AG09309 (cell line): ENCODE measurements at regions not wholly inside any gene's neighbourhood (a gene's known extent, or its start where the extent isn't known, plus 50 kb on each side); places are given as distances from the start of the nearest gene placed in this dataset.

Experiments used
- DNase-seq: peaks from one replicate; pipeline ENCODE4 v3.0.0-alpha.2; 2010; ENCODE audit warnings: low read depth
- H3K4me3 ChIP-seq: 2 replicates; pipeline ENCODE4 v1.5.1; 2011; ENCODE audit warnings: mild to moderate bottlenecking, low read depth, low read length, moderate library complexity; ENCODE audit not compliant: control insufficient read depth
- TF ChIP-seq, protein P1 (sequence below): IDR thresholded peaks from 2 replicates; pipeline ENCODE4 v1.5.1; 2011; ENCODE audit warnings: mild to moderate bottlenecking, low read depth, low read length, inconsistent platforms; ENCODE audit not compliant: insufficient read depth, control insufficient read depth; ENCODE audit errors: missing control alignments

DNA sequence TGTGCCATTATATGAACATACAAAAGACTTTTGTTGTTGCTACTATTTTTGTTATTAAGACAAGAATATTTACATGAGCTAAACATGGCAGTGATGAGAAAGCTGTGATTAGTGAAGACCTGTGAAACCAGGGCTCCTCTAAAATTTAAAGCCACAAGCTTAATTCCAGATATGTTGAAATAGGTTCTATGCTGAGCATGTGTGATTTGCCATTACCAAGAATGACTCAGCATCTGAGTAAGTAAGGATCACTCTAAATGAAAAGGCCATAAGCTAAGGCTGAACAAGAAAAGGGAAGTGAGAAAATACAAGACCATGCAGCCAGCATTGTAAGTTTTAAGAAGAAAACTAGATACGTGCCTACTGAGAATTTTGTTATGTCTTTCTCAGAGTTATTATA lies 75.9 kb upstream of the CAMK2D start:
- TF ChIP-seq, protein P1, sequence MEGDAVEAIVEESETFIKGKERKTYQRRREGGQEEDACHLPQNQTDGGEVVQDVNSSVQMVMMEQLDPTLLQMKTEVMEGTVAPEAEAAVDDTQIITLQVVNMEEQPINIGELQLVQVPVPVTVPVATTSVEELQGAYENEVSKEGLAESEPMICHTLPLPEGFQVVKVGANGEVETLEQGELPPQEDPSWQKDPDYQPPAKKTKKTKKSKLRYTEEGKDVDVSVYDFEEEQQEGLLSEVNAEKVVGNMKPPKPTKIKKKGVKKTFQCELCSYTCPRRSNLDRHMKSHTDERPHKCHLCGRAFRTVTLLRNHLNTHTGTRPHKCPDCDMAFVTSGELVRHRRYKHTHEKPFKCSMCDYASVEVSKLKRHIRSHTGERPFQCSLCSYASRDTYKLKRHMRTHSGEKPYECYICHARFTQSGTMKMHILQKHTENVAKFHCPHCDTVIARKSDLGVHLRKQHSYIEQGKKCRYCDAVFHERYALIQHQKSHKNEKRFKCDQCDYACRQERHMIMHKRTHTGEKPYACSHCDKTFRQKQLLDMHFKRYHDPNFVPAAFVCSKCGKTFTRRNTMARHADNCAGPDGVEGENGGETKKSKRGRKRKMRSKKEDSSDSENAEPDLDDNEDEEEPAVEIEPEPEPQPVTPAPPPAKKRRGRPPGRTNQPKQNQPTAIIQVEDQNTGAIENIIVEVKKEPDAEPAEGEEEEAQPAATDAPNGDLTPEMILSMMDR: no peak
- DNase-seq: peak; percentile 74
- H3K4me3 ChIP-seq: no peak overlapping the region

DNA sequence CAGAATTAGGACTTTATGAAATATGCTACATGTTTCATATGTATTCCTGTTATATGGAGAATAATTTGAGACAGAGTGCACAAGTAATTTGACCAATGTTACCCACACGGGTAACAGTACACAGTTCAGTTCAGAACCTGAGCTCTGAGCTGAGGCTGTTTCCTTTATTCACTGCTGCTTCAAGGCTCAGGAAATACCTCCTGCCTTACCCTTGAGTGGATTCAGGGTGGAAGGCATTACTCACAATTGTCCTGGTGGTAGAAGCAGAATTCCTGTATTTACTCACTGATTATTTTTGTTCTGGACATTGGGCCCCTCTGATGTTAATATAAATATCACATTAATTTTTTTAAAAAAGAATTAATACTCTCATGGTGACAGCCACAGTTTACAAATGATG lies 73.5 kb upstream of the CAMK2D start:
- H3K4me3 ChIP-seq: no peak overlapping the region
- DNase-seq: no peak
- TF ChIP-seq, protein P1: no peak

DNA sequence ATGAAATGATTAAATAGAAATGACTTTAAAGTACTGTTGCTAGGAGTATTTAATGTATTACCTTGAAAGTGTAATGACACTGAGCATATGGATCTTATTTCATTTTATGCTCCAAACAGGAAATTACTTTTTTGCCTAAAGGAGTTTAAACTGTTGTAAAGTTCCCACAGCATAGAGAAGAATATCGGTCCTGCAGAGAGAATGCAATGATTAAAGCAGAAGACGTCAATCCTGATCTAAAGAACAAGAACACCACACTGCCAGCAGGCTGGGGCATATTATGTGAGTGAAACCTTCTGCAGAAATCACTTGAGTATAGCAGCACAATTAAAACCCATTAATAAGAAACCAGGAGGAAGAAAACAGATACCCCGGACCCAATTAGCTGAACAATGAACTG lies 72.8 kb upstream of the CAMK2D start:
- no peak for DNase-seq
- no peak overlapping the region for H3K4me3 ChIP-seq
- TF ChIP-seq, protein P1: no peak

DNA sequence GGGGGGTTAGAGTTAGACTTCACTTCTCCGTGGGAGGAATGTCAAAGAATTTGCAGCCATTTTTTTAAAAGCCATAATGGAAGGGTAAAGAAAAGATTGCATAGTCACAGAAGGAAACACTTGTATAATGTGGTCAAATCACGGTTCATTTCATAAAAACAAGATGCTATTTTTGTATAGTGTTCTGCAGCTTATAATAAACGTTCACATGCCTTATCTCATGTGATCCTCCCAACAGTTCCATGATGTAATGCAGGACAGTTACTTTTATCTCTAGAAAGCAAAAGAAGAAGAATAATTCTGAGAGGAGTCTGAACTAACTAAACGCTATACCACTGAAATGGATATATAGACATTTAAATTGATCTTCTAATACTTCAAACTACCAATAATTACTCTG lies 71.3 kb upstream of the CAMK2D start:
- no peak for DNase-seq
- TF ChIP-seq, protein P1: no peak
- H3K4me3 ChIP-seq: no peak overlapping the region

DNA sequence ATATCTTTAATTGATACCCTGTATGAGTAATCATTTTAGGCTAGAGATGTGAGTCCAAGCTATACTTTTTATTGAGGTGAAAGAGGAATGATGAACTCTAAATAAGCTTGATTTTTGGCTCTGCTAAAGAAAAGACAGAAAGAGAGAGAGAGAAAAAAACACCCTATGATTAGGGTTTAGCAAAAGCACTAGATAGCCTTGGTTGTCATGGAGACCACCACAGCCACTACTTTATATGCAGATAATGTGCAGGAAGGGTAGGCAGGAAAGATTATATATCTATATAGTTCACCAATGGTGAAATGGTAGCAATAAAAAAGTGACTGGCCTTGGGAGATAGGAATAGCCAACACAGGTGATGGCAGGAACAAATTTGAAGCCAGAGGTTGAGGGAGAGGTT lies 69.9 kb upstream of the CAMK2D start:
- no peak overlapping the region for H3K4me3 ChIP-seq
- DNase-seq: no peak

DNA sequence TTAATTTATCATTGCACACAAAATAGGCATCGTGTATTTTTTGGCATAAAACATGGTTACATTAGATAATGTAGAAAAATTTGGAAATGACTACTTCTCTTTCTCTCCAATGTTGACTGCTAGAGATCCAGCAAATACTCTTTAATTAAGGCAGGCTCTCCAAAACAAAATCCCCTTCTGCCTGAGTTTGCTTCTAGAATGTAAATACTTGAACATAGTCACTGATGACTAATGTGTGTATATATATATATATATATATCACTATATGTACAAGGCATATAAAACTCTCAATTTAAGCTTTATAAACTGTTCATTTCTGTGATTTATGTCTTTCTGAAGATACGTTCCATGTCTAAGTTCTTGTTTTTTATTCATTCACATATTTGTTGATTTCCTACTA lies 67.2 kb upstream of the CAMK2D start:
- no peak for DNase-seq
- TF ChIP-seq, protein P1: no peak
- no peak overlapping the region for H3K4me3 ChIP-seq

More for the DNA sequence above, 69.9 kb upstream of the CAMK2D start:
- TF ChIP-seq, protein P1: no peak

DNA sequence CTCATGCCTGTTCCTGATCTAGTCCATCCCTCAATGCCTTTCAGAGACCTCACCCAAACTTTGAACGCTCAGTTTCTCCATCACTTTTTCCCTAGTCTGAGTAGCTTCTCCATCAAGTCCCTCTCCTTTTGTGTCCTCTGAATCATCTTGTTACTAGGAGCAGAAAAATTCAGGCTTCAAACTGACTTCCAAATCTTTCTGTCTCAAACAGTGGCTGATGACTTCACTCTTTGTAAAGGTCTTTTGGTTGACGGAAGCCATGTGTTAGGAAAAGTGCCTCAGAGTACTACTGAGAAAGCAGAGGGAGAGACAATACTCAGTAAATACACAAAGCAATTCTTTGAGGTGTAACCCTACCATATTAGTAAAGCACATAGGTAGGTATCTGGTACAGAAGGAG lies 65.7 kb upstream of the CAMK2D start:
- no peak overlapping the region for H3K4me3 ChIP-seq
- no peak for DNase-seq
- TF ChIP-seq, protein P1: no peak
